Osteocyte (in vitro differentiated cells): ENCODE measurements at regions not wholly inside any gene's neighbourhood (a gene's known extent, or its start where the extent isn't known, plus 50 kb on each side); places are given as distances from the start of the nearest gene placed in this dataset.

Experiments
- DNase-seq: peaks from one replicate; pipeline ENCODE4 v3.0.0; 2021; ENCODE audit warnings: mixed read lengths; ENCODE audit not compliant: unreplicated experiment; ENCODE audit errors: extremely low spot score
- H3K27ac Mint-ChIP-seq: one replicate; pipeline ENCODE4 v1.8.0; 2021; ENCODE audit warnings: mild to moderate bottlenecking, mixed read lengths; ENCODE audit not compliant: unreplicated experiment
- H3K27me3 Mint-ChIP-seq: one replicate; pipeline ENCODE4 v1.8.0; 2021; ENCODE audit warnings: mixed read lengths; ENCODE audit not compliant: unreplicated experiment
- H3K36me3 Mint-ChIP-seq: one replicate; pipeline ENCODE4 v1.8.0; 2021; ENCODE audit warnings: mixed read lengths; ENCODE audit not compliant: unreplicated experiment
- H3K4me1 Mint-ChIP-seq: one replicate; pipeline ENCODE4 v1.8.0; 2021; ENCODE audit warnings: mixed read lengths; ENCODE audit not compliant: unreplicated experiment
- H3K4me3 Mint-ChIP-seq: one replicate; pipeline ENCODE4 v1.8.0; 2021; ENCODE audit warnings: mild to moderate bottlenecking, moderate library complexity, mixed read lengths; ENCODE audit not compliant: unreplicated experiment
- H3K9me3 Mint-ChIP-seq: one replicate; pipeline ENCODE4 v1.8.0; 2021; ENCODE audit warnings: mixed read lengths; ENCODE audit not compliant: unreplicated experiment
- TF ChIP-seq, protein P1 (sequence below): fragments of 200-600 bp; sonication (generic); IDR thresholded peaks from 2 replicates; pipeline ENCODE4 v1.5.0; 2021; ENCODE audit warnings: antibody characterized with exemption, mild to moderate bottlenecking, moderate library complexity

- H3K27ac Mint-ChIP-seq: no peak overlapping the region
- H3K9me3 Mint-ChIP-seq: peaks cover 17% of the 10 kb centered on the region
- H3K4me1 Mint-ChIP-seq: no peaks in the 10 kb centered on the region
- TF ChIP-seq, protein P1, sequence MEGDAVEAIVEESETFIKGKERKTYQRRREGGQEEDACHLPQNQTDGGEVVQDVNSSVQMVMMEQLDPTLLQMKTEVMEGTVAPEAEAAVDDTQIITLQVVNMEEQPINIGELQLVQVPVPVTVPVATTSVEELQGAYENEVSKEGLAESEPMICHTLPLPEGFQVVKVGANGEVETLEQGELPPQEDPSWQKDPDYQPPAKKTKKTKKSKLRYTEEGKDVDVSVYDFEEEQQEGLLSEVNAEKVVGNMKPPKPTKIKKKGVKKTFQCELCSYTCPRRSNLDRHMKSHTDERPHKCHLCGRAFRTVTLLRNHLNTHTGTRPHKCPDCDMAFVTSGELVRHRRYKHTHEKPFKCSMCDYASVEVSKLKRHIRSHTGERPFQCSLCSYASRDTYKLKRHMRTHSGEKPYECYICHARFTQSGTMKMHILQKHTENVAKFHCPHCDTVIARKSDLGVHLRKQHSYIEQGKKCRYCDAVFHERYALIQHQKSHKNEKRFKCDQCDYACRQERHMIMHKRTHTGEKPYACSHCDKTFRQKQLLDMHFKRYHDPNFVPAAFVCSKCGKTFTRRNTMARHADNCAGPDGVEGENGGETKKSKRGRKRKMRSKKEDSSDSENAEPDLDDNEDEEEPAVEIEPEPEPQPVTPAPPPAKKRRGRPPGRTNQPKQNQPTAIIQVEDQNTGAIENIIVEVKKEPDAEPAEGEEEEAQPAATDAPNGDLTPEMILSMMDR: no peak
- no peak overlapping the region for H3K4me3 Mint-ChIP-seq
- H3K36me3 Mint-ChIP-seq: no peaks in the 10 kb centered on the region
- no peaks in the 10 kb centered on the region for H3K27me3 Mint-ChIP-seq
- no peak for DNase-seq
Measured at GRCh38 chr16:20203272-20203671, 124.0 kb downstream of the GP2 start.

GRCh38 chr16:20202747-20203146, 124.6 kb downstream of the GP2 start:
- TF ChIP-seq, protein P1: no peak
- H3K27me3 Mint-ChIP-seq: no peaks in the 10 kb centered on the region
- H3K9me3 Mint-ChIP-seq: peaks cover 17% of the 10 kb centered on the region
- DNase-seq: no peak
- no peak overlapping the region for H3K27ac Mint-ChIP-seq
- no peaks in the 10 kb centered on the region for H3K36me3 Mint-ChIP-seq
- no peaks in the 10 kb centered on the region for H3K4me1 Mint-ChIP-seq
- no peak overlapping the region for H3K4me3 Mint-ChIP-seq

- DNase-seq: no peak
- Mint-ChIP-seq H3K4me1 (no peaks in the 10 kb centered on the region), H3K4me3 (no peak overlapping the region), H3K27me3 (no peaks in the 10 kb centered on the region), H3K27ac (no peak overlapping the region), H3K9me3 (peaks cover 10% of the 10 kb centered on the region), H3K36me3 (no peaks in the 10 kb centered on the region)
- TF ChIP-seq, protein P1: no peak
Measured at GRCh38 chr16:20192801-20193200, 119.1 kb upstream of the GPR139 start.

- no peak for DNase-seq
- Mint-ChIP-seq H3K9me3 (peaks cover 13% of the 10 kb centered on the region), H3K27me3 (no peaks in the 10 kb centered on the region), H3K4me1 (no peaks in the 10 kb centered on the region), H3K36me3 (no peaks in the 10 kb centered on the region), H3K27ac (no peak overlapping the region), H3K4me3 (no peak overlapping the region)
- TF ChIP-seq, protein P1: no peak
Measured at GRCh38 chr16:20191566-20191965, 117.9 kb upstream of the GPR139 start.

GRCh38 chr16:20181949-20182348, 108.3 kb upstream of the GPR139 start:
- Mint-ChIP-seq H3K27ac (no peak overlapping the region), H3K4me3 (no peak overlapping the region), H3K9me3 (peaks cover 22% of the 10 kb centered on the region), H3K4me1 (no peaks in the 10 kb centered on the region), H3K36me3 (no peaks in the 10 kb centered on the region), H3K27me3 (no peaks in the 10 kb centered on the region)
- no peak for DNase-seq
- TF ChIP-seq, protein P1: no peak
